Retinal pigment epithelial cell (primary cell): ENCODE measurements at regions not wholly inside any gene's neighbourhood (a gene's known extent, or its start where the extent isn't known, plus 50 kb on each side); places are given as distances from the start of the nearest gene placed in this dataset.

Source experiments
- DNase-seq: peaks from one replicate; pipeline ENCODE4 v3.0.0-alpha.2; 2010; ENCODE audit warnings: low read depth
- H3K4me3 ChIP-seq: 2 replicates; pipeline ENCODE4 v1.5.1; 2011; ENCODE audit warnings: mild to moderate bottlenecking, low read length, control low read depth, moderate library complexity
- TF ChIP-seq, protein P1 (sequence below): conservative IDR thresholded peaks from 2 replicates; pipeline ENCODE4 v1.5.1; 2011; ENCODE audit warnings: low read depth, low read length, control low read depth, inconsistent platforms

DNA sequence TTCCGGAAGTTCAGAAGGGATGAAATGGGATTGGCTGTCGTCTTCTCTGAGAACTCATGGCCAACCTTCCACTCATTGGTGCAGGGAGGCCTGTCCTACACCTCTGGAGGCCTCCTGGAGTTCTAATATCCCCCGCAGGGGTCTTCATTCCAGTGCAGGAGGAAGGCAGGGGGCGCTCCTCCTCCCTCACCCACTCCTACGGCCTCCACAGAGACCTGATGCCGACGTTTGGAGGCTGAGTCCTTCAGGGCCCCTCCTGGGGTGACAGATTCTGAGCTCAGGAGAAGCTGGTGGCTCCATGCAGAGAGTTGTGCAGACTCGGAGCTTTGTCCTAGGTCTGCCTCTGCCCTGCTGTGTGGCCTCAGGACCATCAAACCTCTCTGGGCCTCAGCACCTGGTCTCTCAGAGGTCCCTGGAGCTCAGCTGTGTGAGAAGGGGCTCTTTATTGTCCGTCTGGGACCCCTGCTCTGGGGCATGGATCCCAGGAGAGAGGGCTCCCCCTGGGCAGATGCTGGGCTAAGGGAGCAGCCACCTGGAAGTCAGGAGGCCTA lies 102.3 kb upstream of the WNT4 start:
- no peak overlapping the region for H3K4me3 ChIP-seq
- DNase-seq: no peak
- TF ChIP-seq, protein P1, sequence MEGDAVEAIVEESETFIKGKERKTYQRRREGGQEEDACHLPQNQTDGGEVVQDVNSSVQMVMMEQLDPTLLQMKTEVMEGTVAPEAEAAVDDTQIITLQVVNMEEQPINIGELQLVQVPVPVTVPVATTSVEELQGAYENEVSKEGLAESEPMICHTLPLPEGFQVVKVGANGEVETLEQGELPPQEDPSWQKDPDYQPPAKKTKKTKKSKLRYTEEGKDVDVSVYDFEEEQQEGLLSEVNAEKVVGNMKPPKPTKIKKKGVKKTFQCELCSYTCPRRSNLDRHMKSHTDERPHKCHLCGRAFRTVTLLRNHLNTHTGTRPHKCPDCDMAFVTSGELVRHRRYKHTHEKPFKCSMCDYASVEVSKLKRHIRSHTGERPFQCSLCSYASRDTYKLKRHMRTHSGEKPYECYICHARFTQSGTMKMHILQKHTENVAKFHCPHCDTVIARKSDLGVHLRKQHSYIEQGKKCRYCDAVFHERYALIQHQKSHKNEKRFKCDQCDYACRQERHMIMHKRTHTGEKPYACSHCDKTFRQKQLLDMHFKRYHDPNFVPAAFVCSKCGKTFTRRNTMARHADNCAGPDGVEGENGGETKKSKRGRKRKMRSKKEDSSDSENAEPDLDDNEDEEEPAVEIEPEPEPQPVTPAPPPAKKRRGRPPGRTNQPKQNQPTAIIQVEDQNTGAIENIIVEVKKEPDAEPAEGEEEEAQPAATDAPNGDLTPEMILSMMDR: no peak

DNA sequence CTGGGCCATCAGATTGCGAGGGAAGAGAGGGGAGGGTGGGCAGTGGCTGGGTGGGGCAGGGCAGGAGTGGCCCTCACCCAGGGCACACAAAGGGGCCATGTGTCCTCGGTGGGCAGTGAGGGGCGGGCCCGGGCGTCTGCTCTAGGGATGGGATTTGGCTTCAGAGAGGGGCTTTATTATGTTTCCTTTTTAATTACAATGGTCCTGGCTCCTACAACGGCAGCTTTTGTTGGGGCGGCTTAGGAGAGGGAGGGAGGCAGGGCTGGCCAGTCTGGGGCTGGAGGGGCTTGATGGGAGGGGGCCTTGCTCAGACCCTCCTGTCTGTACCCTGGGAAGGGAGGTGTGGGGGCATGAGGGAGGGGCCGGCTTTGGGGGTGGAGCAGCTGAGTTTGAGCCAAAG lies 102.8 kb upstream of the WNT4 start:
- DNase-seq: no peak
- TF ChIP-seq, protein P1: no peak
- H3K4me3 ChIP-seq: no peak overlapping the region

DNA sequence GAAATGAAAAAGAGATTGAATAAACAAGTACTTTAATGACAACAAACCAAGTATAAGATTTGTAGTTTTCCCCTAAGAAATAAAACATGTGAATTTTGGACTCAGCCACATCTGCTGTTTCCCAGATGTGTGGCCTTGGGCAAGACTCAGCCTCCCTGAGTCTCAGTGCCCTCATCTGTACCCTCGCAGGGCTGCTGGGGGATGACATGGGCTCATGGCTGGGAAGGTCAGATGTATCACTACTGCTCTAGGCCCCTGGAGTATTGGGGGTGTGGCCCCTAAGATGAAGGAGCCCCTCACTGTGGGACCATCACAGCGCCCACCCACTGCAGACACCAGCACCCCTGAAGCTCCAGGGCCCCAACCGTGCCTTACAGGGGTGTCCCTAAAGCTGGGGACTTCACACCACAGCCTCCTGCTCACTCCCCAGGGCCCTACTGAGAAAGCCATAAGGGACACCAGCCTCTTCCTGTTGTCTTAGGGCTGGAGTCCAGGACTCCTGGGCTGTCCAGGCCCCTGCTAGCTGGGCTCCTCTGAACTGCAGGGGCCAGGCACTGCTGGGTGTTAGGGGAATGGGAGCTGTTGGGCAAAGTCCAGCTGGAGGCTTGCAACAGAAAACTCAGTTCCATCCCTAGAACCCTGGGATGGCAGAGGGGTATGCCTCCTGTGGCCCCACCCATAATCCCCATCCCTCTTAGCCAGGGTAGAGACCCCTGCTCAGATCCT lies 104.0 kb upstream of the WNT4 start:
- H3K4me3 ChIP-seq: no peak overlapping the region
- TF ChIP-seq, protein P1: no peak
- DNase-seq: no peak

DNA sequence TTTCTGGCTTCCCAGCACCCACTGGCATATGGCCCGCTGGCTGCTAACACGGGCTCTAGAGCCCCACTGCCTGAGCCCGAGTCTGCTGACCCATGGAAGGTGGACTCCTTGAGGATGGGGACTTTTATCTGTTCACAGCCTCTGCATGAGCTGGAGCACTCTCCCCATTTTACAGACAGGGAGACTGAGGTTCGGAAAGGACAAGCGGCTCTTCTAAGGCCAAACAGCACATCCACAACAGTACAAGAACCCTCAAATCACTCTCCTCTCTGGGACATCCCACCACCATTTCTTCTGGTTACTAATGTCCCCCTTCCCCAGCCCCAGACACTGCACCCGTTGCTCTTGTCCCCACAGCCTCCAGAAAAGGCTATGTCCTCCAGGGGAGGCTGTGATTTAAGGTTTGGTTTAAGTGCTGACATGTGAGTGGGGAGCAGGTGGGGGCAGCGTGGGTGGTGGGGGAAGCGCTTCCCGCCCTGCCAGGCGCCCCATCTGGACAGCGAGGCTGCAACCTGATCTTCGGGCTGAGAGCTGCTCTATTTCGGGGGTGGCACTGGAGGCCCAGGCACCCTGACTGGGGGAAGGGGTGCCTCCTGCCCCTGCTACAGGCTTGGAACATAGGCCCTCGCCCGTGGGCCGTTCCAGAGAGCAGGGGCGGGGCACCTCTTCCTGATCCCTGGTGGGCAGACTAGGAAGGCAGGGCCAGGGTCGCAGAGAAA lies 104.8 kb upstream of the WNT4 start:
- no peak overlapping the region for H3K4me3 ChIP-seq
- TF ChIP-seq, protein P1: no peak
- no peak for DNase-seq

DNA sequence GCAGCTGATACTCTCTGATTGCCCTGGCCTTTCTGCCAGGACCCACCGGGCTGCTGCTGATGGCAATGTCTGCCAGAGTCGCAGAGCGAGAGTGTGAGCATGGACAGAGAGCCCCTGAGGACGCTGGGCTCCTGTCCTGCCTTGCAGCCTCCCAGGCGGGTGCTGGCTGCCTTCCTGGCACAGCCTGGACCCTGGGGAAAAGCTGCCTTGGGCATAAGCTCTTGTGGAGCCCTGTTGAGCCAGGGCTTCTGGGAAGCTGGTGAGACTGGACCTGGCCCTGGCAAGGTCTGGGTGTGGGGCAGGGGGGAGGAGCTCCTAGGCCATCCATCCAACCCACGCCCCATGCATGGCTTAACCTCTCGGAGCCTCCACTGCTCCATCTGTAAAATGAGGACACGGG lies 105.8 kb upstream of the WNT4 start:
- no peak for DNase-seq
- no peak overlapping the region for H3K4me3 ChIP-seq
- TF ChIP-seq, protein P1: no peak

DNA sequence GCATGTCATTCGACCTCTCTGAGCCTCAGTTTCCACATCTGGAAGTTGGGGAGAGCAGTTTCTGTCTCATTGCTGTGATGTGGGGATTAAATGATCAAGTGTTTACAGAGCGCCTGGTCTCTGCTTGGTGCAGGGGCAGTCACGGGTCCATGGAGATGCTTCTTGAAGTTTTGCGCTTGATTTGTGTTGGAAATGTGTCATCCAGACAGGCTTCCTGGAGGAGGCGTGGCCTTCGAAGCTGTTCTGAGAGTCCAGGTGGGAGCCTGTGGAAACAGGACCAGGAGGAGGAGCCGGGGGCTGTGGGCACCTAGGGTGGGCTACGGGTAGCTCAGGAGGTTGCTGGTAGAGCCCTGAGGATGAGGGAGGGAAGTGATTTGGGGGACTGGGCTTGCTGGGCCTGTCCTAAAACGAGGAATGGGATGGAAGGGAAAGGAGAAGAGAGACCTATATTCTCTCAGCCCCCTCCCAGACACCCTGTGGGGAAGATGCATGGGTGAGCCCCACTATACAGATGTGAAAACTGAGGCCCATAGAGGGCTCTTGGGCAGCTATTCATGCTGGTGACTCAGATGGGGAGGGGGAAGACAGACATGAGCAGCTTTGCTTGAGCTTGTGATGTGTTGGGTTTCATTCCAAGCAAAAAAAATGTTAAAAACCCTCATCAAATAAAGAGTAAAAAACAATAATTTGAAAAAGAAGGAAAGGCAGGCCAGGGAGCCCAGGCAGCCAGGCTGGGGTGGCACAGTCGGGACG lies 107.2 kb upstream of the WNT4 start:
- DNase-seq: no peak
- no peak overlapping the region for H3K4me3 ChIP-seq
- TF ChIP-seq, protein P1: no peak
